ENCODE measurements at regions not wholly inside any gene's neighbourhood (a gene's known extent, or its start where the extent isn't known, plus 50 kb on each side); places are given as distances from the start of the nearest gene placed in this dataset.

GRCh38 chr7:46626261-46626660 lies 705.2 kb upstream of the IGFBP3 start:
- TF ChIP-seq POLR2AphosphoS5 (IDR thresholded peaks at IDR 0.05; ENCODE audit: low read depth, low read length) (no peak), FOXP2 (optimal IDR thresholded peaks at IDR 0.05; ENCODE audit: borderline replicate concordance, extremely low read depth, extremely low read length, insufficient read depth) (no peak)
- TF ChIP-seq, protein P1, sequence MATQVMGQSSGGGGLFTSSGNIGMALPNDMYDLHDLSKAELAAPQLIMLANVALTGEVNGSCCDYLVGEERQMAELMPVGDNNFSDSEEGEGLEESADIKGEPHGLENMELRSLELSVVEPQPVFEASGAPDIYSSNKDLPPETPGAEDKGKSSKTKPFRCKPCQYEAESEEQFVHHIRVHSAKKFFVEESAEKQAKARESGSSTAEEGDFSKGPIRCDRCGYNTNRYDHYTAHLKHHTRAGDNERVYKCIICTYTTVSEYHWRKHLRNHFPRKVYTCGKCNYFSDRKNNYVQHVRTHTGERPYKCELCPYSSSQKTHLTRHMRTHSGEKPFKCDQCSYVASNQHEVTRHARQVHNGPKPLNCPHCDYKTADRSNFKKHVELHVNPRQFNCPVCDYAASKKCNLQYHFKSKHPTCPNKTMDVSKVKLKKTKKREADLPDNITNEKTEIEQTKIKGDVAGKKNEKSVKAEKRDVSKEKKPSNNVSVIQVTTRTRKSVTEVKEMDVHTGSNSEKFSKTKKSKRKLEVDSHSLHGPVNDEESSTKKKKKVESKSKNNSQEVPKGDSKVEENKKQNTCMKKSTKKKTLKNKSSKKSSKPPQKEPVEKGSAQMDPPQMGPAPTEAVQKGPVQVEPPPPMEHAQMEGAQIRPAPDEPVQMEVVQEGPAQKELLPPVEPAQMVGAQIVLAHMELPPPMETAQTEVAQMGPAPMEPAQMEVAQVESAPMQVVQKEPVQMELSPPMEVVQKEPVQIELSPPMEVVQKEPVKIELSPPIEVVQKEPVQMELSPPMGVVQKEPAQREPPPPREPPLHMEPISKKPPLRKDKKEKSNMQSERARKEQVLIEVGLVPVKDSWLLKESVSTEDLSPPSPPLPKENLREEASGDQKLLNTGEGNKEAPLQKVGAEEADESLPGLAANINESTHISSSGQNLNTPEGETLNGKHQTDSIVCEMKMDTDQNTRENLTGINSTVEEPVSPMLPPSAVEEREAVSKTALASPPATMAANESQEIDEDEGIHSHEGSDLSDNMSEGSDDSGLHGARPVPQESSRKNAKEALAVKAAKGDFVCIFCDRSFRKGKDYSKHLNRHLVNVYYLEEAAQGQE (IDR thresholded peaks at IDR 0.05; ENCODE audit: insufficient read depth in 1 of 2, low read depth in 2 of 2, low read length in 2 of 2): no peak
